ENCODE measurements at regions not wholly inside any gene's neighbourhood (a gene's known extent, or its start where the extent isn't known, plus 50 kb on each side); places are given as distances from the start of the nearest gene placed in this dataset.
"Not testable (repeated sequence)": the region's sequence is repeated elsewhere in the genome, so short reads cannot be mapped to it uniquely, and the experiment has no call there.

DNA sequence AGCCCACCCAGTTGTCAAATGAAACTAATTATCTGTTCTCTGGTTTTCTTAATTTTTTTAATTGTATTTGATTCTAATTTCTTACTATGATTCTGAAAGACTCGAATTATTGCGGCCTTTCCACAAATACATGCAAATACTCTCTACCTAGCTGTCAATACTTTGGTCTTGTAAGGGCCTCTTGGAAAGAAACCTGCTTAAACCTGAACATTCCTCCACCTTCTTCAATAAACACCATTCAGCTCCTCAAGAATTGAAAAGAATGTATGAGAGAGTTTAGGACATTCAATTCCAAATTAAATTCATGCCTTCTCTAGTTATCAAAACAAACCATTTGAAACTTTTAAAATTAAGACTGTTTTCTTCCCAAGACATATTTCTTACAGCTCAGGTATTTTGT, 385.9 kb upstream of the NOCT start:
- ATAC-seq (no peak), DNase-seq (no peak)
- H3K27me3 Mint-ChIP-seq = no peaks in the 10 kb centered on the region
- no peaks in the 10 kb centered on the region for H3K4me1 Mint-ChIP-seq
- no peaks in the 10 kb centered on the region for H3K9me3 ChIP-seq (ENCODE audit: control insufficient read depth, low read length, poor library complexity, severe bottlenecking)
- H3K27ac Mint-ChIP-seq = no peak overlapping the region
- H3K36me3 Mint-ChIP-seq (ENCODE audit: low read depth) = no peaks in the 10 kb centered on the region
- no peak overlapping the region for H3K4me3 Mint-ChIP-seq

DNA sequence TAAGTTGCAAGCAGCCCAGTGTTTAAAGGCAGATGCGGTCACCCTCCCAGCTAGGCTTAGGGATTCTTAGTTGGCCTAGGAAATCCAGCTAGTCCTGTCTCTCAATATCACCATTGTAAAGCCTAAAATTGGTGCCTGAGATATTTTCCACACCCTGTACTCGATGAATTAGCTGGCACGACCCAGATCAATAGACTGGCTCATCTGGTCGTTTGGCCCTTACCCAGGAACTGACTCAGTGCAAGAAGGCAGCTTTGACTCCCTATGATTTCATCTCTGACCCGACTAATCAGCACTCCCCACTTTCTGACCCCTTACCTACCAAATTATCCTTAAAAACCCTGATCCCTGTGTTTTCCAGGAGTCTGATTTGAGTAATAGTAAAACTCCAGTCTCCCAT, 384.9 kb upstream of the SLC7A11 start:
- Mint-ChIP-seq H3K27me3 (no peaks in the 10 kb centered on the region), H3K27ac (no peak overlapping the region)

DNA sequence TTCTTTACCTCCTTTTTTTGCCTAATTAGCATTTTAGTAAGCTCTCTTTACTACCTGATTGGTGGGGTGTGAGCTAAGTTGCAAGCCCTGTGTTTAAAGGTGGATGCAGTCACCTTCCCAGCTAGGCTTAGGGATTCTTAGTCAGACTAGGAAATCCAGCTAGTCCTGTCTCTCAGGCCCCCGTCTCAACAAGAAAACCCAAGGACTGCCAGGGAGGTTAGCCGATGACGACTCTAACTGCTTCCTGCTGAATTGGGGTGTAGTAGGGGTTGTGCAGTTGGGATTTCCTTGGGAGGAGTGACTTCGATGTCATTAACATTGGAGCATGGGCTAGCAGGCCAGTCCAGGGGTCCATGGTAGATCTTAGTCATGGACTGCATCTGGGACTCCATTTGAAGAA, 380.2 kb upstream of the SLC7A11 start:
- not testable (repeated sequence) for H3K4me3 Mint-ChIP-seq; H3K4me1 Mint-ChIP-seq; DNase-seq; H3K27ac Mint-ChIP-seq; H3K9me3 ChIP-seq (ENCODE audit: control insufficient read depth, low read length, poor library complexity, severe bottlenecking); ATAC-seq; H3K36me3 Mint-ChIP-seq (ENCODE audit: low read depth); H3K27me3 Mint-ChIP-seq

More for the DNA sequence above, 384.9 kb upstream of the SLC7A11 start:
- DNase-seq = no peak
- no peaks in the 10 kb centered on the region for H3K9me3 ChIP-seq (ENCODE audit: control insufficient read depth, low read length, poor library complexity, severe bottlenecking)
- no peak overlapping the region for H3K4me3 Mint-ChIP-seq
- no peaks in the 10 kb centered on the region for H3K36me3 Mint-ChIP-seq (ENCODE audit: low read depth)
- ATAC-seq = no peak
- H3K4me1 Mint-ChIP-seq = no peaks in the 10 kb centered on the region

DNA sequence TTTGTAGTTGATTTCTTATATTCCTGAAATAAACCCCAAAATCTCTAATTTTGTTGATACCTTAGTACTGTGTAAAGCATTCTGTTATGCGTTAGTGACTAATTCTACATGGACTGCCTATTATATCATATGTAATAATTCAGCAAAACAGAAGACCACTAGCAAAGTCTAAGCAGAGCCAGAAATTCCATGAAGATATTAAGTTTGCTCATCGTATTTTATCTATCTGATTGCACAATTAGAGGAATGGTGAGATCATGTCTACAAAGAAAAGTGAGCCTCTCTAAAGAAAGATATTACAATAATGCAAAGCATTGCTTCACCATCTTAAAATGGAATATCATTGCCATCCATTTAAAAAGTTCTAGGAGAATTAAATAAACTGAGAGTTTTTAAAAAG, 374.6 kb upstream of the SLC7A11 start:
- no peaks in the 10 kb centered on the region for H3K4me1 Mint-ChIP-seq
- H3K4me3 Mint-ChIP-seq = no peak overlapping the region
- H3K36me3 Mint-ChIP-seq (ENCODE audit: low read depth) = no peaks in the 10 kb centered on the region
- no peaks in the 10 kb centered on the region for H3K27me3 Mint-ChIP-seq
- no peak for DNase-seq
- no peak for ATAC-seq
- H3K9me3 ChIP-seq (ENCODE audit: control insufficient read depth, low read length, poor library complexity, severe bottlenecking) = no peaks in the 10 kb centered on the region
- H3K27ac Mint-ChIP-seq = no peak overlapping the region

DNA sequence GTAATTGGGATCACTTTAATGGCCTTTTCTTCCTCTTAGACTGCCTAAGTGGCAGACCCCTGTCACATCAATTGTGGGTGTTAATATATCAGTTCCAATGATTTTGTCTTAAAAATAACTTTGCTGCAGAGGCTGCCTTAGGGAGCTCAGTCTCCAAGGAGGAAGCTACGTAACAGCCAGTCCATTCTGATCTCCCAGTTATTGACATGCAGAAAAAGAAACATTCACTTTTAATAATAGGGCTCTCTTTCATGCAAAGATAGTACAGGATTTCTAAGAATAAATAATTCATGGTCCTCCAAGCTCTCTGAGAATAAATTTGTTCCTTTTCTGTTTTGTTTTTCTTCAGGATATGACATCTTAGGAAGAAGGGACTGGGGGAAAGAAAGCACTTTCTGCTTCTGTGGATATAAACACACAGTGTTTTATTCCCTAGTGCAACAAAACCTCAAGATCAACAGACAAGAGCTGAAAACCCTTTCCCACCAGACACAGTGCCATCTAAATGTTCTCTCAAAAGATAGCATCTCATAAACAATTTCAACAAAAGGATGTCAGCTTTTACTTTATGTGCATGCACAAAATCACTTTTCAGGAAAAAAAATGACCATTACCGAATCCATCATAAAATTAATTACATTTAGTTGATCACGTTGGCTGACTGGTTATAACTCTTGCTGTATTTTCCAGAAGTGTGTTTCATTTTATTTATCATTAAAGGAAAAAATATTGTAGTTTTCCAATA, 372.4 kb upstream of the SLC7A11 start:
- H3K27me3 Mint-ChIP-seq = no peaks in the 10 kb centered on the region
- H3K36me3 Mint-ChIP-seq (ENCODE audit: low read depth) = no peaks in the 10 kb centered on the region
- no peak overlapping the region for H3K27ac Mint-ChIP-seq
- no peak for ATAC-seq
- H3K9me3 ChIP-seq (ENCODE audit: control insufficient read depth, low read length, poor library complexity, severe bottlenecking) = no peaks in the 10 kb centered on the region
- H3K4me3 Mint-ChIP-seq = no peak overlapping the region
- no peaks in the 10 kb centered on the region for H3K4me1 Mint-ChIP-seq
- no peak for DNase-seq

DNA sequence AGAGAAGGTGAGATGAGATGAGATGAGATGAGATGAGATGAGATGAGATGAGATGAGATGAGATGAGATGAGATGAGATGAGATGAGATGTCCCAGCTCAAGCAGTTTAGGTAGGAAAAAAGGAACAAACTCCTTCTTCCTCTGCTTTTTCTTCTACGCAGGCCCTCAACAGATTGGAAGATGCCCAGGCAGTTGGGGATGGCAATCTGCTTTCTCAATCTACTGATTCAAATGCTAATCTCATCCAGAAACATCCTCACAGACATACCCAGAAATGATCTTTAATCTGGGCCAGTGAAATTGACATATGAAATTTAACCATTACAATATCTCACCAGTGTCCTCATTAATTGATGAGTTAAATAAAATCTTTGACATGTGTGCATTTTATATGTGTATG, 370.3 kb upstream of the SLC7A11 start:
- Mint-ChIP-seq H3K36me3 (ENCODE audit: low read depth) (no peaks in the 10 kb centered on the region), H3K4me3 (no peak overlapping the region), H3K27me3 (no peaks in the 10 kb centered on the region), H3K4me1 (no peaks in the 10 kb centered on the region), H3K27ac (no peak overlapping the region)
- no peaks in the 10 kb centered on the region for H3K9me3 ChIP-seq (ENCODE audit: control insufficient read depth, low read length, poor library complexity, severe bottlenecking)
- DNase-seq (no peak), ATAC-seq (no peak)

DNA sequence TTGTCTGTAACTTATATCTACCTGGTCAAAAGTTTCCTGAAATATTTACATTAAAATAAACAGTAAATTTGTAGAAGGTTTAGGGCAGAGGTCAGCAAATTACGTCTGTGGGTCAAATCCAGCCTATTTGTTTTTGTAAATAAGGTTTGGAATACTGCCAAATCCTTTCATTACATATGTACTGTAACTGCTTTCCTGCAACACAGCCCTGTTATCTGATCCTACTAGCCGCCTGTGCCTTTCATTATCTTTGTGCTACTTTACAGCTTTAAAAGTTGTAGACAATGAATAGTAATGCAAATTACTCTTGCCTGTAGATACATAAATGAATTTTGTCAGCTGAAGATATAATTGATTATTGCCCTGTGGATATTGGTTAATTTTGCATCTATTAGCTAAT, 369.6 kb upstream of the SLC7A11 start:
- no peaks in the 10 kb centered on the region for H3K27me3 Mint-ChIP-seq
- no peak overlapping the region for H3K4me3 Mint-ChIP-seq
- H3K36me3 Mint-ChIP-seq (ENCODE audit: low read depth) = no peaks in the 10 kb centered on the region
- no peak overlapping the region for H3K27ac Mint-ChIP-seq
- no peaks in the 10 kb centered on the region for H3K9me3 ChIP-seq (ENCODE audit: control insufficient read depth, low read length, poor library complexity, severe bottlenecking)
- ATAC-seq (no peak), DNase-seq (no peak)
- H3K4me1 Mint-ChIP-seq = no peaks in the 10 kb centered on the region

DNA sequence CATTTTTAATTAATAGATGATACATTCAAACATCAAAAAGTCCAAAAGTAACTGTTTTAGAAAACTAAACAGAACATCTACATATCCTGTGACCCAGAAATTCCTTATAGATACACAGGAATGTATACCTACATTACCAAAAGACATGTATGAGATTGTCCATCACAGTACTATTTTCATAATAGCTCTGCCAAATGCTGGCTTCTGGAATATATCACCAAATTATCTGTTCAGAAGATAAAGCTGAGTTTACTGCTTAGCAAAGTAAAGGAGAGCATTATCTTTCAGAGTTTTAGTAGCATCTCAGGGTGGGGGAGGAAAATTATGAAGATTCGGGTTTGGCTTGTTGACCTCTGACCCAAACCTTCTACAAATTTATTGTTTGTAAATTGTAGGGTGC, 368.9 kb upstream of the SLC7A11 start:
- no peak overlapping the region for H3K27ac Mint-ChIP-seq
- H3K4me3 Mint-ChIP-seq = no peak overlapping the region
- DNase-seq = no peak

DNA sequence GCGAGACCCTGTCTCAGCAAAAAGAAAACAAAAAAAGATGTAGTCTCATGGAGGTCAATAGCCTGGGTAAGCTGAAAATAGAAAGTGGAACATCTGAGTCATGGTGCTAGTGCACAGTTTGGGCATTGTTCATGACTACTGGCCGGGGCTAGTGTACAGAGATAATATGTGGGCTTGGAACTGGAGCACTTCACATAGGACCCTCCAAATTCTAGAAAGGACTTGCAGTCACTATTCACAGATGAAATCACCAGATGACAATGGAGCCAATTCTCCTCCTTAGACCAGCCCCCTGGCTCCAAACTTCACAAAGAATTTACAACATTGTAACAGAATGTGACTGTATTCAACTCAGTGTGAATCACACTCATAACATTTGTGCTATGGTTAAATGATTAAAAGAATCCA, 367.8 kb upstream of the SLC7A11 start:
- Mint-ChIP-seq H3K27me3 (no peaks in the 10 kb centered on the region), H3K4me1 (no peaks in the 10 kb centered on the region), H3K36me3 (ENCODE audit: low read depth) (no peaks in the 10 kb centered on the region), H3K4me3 (no peak overlapping the region), H3K27ac (no peak overlapping the region)
- DNase-seq = no peak
- ATAC-seq = no peak
- H3K9me3 ChIP-seq (ENCODE audit: control insufficient read depth, low read length, poor library complexity, severe bottlenecking) = no peaks in the 10 kb centered on the region

More for the DNA sequence above, 368.9 kb upstream of the SLC7A11 start:
- Mint-ChIP-seq H3K36me3 (ENCODE audit: low read depth) (no peaks in the 10 kb centered on the region), H3K27me3 (no peaks in the 10 kb centered on the region), H3K4me1 (no peaks in the 10 kb centered on the region)
- H3K9me3 ChIP-seq (ENCODE audit: control insufficient read depth, low read length, poor library complexity, severe bottlenecking) = no peaks in the 10 kb centered on the region
- ATAC-seq = no peak

DNA sequence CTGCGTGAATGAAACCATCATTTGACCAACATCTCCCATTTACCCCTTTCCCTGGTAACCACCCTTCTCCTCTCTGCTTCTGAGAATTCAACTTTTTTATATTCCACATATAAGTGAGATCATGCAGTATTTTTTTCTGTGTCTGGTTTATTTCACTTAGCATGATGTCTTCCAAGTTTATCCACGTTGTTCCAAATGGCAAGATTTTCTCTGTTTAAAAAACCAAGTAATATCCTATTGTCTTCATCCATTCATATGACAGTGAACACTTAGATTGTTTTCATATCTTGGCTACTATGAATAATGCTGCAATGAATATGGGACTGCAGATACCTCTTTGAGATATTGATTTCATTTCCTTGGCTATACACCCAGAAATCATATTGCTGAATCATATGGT, 362.4 kb upstream of the SLC7A11 start:
- Mint-ChIP-seq H3K27ac (no peak overlapping the region), H3K27me3 (no peaks in the 10 kb centered on the region)
- no peak for ATAC-seq

DNA sequence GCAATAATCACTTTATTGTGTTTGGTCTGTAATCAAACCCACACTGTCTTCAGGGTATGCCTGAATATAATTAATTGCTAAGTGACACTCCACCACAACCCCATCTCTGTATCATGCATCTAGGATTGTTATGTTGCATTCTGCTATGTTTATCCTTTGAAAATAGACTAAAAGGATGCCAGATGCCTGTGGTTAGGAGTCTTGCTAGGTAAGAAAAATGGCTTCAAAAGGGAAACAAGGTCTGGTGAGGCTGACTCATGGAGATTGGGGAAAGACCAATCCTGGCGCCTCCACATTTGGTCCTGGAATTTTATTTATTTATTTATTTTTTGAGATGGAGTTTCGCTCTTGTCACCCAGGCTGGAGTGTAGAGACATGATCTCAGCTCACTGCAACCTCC, 360.5 kb upstream of the SLC7A11 start:
- H3K9me3 ChIP-seq (ENCODE audit: control insufficient read depth, low read length, poor library complexity, severe bottlenecking) = no peaks in the 10 kb centered on the region
- H3K36me3 Mint-ChIP-seq (ENCODE audit: low read depth) = no peaks in the 10 kb centered on the region

More for the DNA sequence above, 362.4 kb upstream of the SLC7A11 start:
- Mint-ChIP-seq H3K4me1 (no peaks in the 10 kb centered on the region), H3K4me3 (no peak overlapping the region), H3K36me3 (ENCODE audit: low read depth) (no peaks in the 10 kb centered on the region)
- no peak for DNase-seq
- no peaks in the 10 kb centered on the region for H3K9me3 ChIP-seq (ENCODE audit: control insufficient read depth, low read length, poor library complexity, severe bottlenecking)

DNA sequence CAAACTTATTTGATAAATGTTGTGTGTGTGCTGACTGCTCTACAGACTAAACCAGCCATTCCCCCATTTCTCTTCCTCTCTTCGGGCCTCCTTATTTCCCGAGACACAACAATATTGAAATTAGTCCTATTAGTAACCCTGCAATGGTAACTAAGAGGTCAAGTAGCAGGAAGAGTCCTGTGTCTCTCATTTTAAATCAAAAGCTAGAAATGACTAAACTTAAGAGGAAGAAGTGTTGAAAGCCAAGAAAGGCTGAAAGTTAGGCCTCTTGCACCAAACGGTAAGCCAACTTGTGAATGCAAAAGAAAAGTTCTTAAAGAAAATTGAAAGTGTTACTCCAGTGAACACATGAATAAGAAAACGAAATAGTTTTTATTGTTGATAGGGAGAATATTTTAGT, 357.8 kb upstream of the SLC7A11 start:
- no peak for DNase-seq
- H3K27ac Mint-ChIP-seq = no peak overlapping the region

More for the DNA sequence above, 360.5 kb upstream of the SLC7A11 start:
- no peak for ATAC-seq
- Mint-ChIP-seq H3K4me3 (no peak overlapping the region), H3K4me1 (no peaks in the 10 kb centered on the region), H3K27me3 (no peaks in the 10 kb centered on the region), H3K27ac (no peak overlapping the region)
- DNase-seq = no peak

DNA sequence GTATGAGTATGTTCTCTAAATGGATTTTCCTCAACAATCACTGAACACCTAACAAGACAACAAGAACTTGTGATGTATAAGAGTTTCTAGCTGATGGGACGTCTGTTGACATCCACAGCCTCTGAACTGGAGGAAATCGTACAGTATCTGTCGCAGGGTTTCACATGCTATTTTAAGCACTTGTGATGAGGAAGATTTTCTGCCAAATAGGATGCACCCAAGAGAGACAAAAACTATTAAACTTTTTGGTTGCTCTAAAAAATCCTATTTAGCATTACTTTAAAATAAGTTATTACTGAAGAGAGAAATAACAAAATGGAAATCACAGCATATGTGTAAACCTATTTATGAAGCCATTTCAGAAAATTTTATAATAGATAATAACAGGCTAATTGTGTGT, 356.1 kb upstream of the SLC7A11 start:
- no peaks in the 10 kb centered on the region for H3K36me3 Mint-ChIP-seq (ENCODE audit: low read depth)
- no peak overlapping the region for H3K27ac Mint-ChIP-seq
- DNase-seq (no peak), ATAC-seq (no peak)
- no peak overlapping the region for H3K4me3 Mint-ChIP-seq
- no peaks in the 10 kb centered on the region for H3K27me3 Mint-ChIP-seq
- no peaks in the 10 kb centered on the region for H3K4me1 Mint-ChIP-seq
- H3K9me3 ChIP-seq (ENCODE audit: control insufficient read depth, low read length, poor library complexity, severe bottlenecking) = no peaks in the 10 kb centered on the region

More for the DNA sequence above, 357.8 kb upstream of the SLC7A11 start:
- H3K9me3 ChIP-seq (ENCODE audit: control insufficient read depth, low read length, poor library complexity, severe bottlenecking) = no peaks in the 10 kb centered on the region
- no peaks in the 10 kb centered on the region for H3K36me3 Mint-ChIP-seq (ENCODE audit: low read depth)
- H3K4me3 Mint-ChIP-seq = no peak overlapping the region
- H3K4me1 Mint-ChIP-seq = no peaks in the 10 kb centered on the region
- no peaks in the 10 kb centered on the region for H3K27me3 Mint-ChIP-seq
- no peak for ATAC-seq

DNA sequence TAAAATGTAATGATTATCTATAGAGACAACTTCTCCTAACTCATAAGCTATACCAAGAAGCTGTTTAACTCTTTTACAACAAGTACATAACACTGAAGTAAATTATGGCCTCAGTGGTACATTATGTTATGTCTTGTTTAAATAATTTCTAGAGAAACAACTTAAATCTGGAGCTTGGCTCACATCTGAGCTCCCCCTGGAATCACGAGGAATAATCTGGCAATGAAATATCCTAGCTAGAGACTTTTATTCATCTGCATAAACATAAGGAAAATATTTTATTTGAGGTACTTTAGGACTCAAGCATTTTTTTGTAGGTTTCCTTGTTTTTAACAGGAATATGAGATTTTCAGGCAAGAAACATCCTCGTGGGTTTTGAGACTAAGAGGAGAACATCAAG, 354.7 kb upstream of the SLC7A11 start:
- H3K27ac Mint-ChIP-seq = no peak overlapping the region
- H3K4me3 Mint-ChIP-seq = no peak overlapping the region
- no peaks in the 10 kb centered on the region for H3K9me3 ChIP-seq (ENCODE audit: control insufficient read depth, low read length, poor library complexity, severe bottlenecking)
- no peaks in the 10 kb centered on the region for H3K4me1 Mint-ChIP-seq
- DNase-seq (no peak), ATAC-seq (no peak)
- no peaks in the 10 kb centered on the region for H3K27me3 Mint-ChIP-seq
- no peaks in the 10 kb centered on the region for H3K36me3 Mint-ChIP-seq (ENCODE audit: low read depth)
